HG02678 (cell line): ENCODE measurements at regions not wholly inside any gene's neighbourhood (a gene's known extent, or its start where the extent isn't known, plus 50 kb on each side); places are given as distances from the start of the nearest gene placed in this dataset.

Experiments
- ATAC-seq: cut with Tn5 transposase; IDR thresholded peaks from one replicate; pipeline ENCODE4 v1.9.1; 2021; ENCODE audit warnings: mild to moderate bottlenecking, moderate library complexity; ENCODE audit not compliant: unreplicated experiment

GRCh38 chr10:89153971-89154370 is 53.1 kb downstream of the CH25H start:
- no peak for ATAC-seq

- no peak for ATAC-seq
Measured at GRCh38 chr10:89153116-89153515, 54.0 kb downstream of the CH25H start.

GRCh38 chr10:89151857-89152256 is 55.3 kb downstream of the CH25H start:
- no peak for ATAC-seq

GRCh38 chr10:89148061-89148460 is 59.1 kb downstream of the CH25H start:
- ATAC-seq: no peak

GRCh38 chr10:89147256-89147655 is 59.9 kb downstream of the CH25H start:
- no peak for ATAC-seq

- ATAC-seq: no peak
Measured at GRCh38 chr10:89144836-89145235, 62.3 kb downstream of the CH25H start.

- ATAC-seq: no peak
Measured at GRCh38 chr10:89142590-89142989, 64.5 kb downstream of the CH25H start.

GRCh38 chr10:89138755-89139490 is 68.2 kb downstream of the CH25H start:
- ATAC-seq: no peak

- peak; percentile 66 for ATAC-seq
Measured at GRCh38 chr10:89134963-89135362, 72.2 kb downstream of the CH25H start.

GRCh38 chr10:89129911-89130310 is 77.2 kb downstream of the CH25H start:
- no peak for ATAC-seq

GRCh38 chr10:89122433-89123051 is 84.6 kb downstream of the CH25H start:
- no peak for ATAC-seq

- no peak for ATAC-seq
Measured at GRCh38 chr10:89121764-89122020, 85.4 kb downstream of the CH25H start.

- no peak for ATAC-seq
Measured at GRCh38 chr10:89120931-89121763, 86.0 kb downstream of the CH25H start.

- ATAC-seq: no peak
Measured at GRCh38 chr10:89119651-89120050, 87.5 kb downstream of the CH25H start.

GRCh38 chr10:89118091-89118490 is 89.0 kb downstream of the CH25H start:
- ATAC-seq: no peak

- no peak for ATAC-seq
Measured at GRCh38 chr10:89115876-89116627, 91.1 kb downstream of the CH25H start.

GRCh38 chr10:89114846-89115625 is 92.1 kb downstream of the CH25H start:
- no peak for ATAC-seq

- ATAC-seq: no peak
Measured at GRCh38 chr10:89102735-89103134, 104.4 kb downstream of the CH25H start.

- no peak for ATAC-seq
Measured at GRCh38 chr10:89101943-89102342, 105.2 kb downstream of the CH25H start.

GRCh38 chr10:89100680-89101079 is 106.4 kb downstream of the CH25H start:
- ATAC-seq: no peak

GRCh38 chr10:89097226-89097625 is 106.6 kb downstream of the FAS start:
- no peak for ATAC-seq
